HG03558 (cell line): ENCODE measurements at regions not wholly inside any gene's neighbourhood (a gene's known extent, or its start where the extent isn't known, plus 50 kb on each side); places are given as distances from the start of the nearest gene placed in this dataset.

ENCODE experiments used
- ATAC-seq: cut with Tn5 transposase; IDR thresholded peaks from one replicate; pipeline ENCODE4 v1.9.1; 2021; ENCODE audit warnings: moderate number of reproducible peaks; ENCODE audit not compliant: unreplicated experiment; ENCODE audit errors: extremely low read depth

GRCh38 chr1:106924360-106924759, 132.1 kb upstream of the PRMT6 start:
- ATAC-seq: no peak

- ATAC-seq: no peak
Observed at GRCh38 chr1:106925750-106926149, 130.7 kb upstream of the PRMT6 start.

- ATAC-seq: no peak
Observed at GRCh38 chr1:106926803-106927582, 129.5 kb upstream of the PRMT6 start.

- no peak for ATAC-seq
Observed at GRCh38 chr1:106937104-106937503, 119.4 kb upstream of the PRMT6 start.

GRCh38 chr1:106944721-106945120, 111.8 kb upstream of the PRMT6 start:
- no peak for ATAC-seq

GRCh38 chr1:106952776-106953175, 103.7 kb upstream of the PRMT6 start:
- ATAC-seq: no peak

GRCh38 chr1:106954661-106955229, 101.7 kb upstream of the PRMT6 start:
- ATAC-seq: no peak

- no peak for ATAC-seq
Observed at GRCh38 chr1:106956721-106957120, 99.8 kb upstream of the PRMT6 start.

- ATAC-seq: no peak
Observed at GRCh38 chr1:106957795-106958194, 98.7 kb upstream of the PRMT6 start.

GRCh38 chr1:106960412-106960811, 96.1 kb upstream of the PRMT6 start:
- ATAC-seq: no peak

GRCh38 chr1:106961646-106962045, 94.8 kb upstream of the PRMT6 start:
- ATAC-seq: no peak

- no peak for ATAC-seq
Observed at GRCh38 chr1:106962591-106962990, 93.9 kb upstream of the PRMT6 start.

- no peak for ATAC-seq
Observed at GRCh38 chr1:106964495-106964894, 92.0 kb upstream of the PRMT6 start.

- no peak for ATAC-seq
Observed at GRCh38 chr1:106968644-106969043, 87.8 kb upstream of the PRMT6 start.

- ATAC-seq: no peak
Observed at GRCh38 chr1:106969731-106970130, 86.7 kb upstream of the PRMT6 start.

GRCh38 chr1:106972074-106972473, 84.4 kb upstream of the PRMT6 start:
- no peak for ATAC-seq

- no peak for ATAC-seq
Observed at GRCh38 chr1:106975944-106976343, 80.5 kb upstream of the PRMT6 start.

- no peak for ATAC-seq
Observed at GRCh38 chr1:106978477-106979322, 77.8 kb upstream of the PRMT6 start.

- ATAC-seq: no peak
Observed at GRCh38 chr1:106979371-106979770, 77.1 kb upstream of the PRMT6 start.

GRCh38 chr1:106980121-106980520, 76.4 kb upstream of the PRMT6 start:
- no peak for ATAC-seq

- no peak for ATAC-seq
Observed at GRCh38 chr1:106984801-106985200, 71.7 kb upstream of the PRMT6 start.
